ENCODE measurements at regions not wholly inside any gene's neighbourhood (a gene's known extent, or its start where the extent isn't known, plus 50 kb on each side); places are given as distances from the start of the nearest gene placed in this dataset.

DNA sequence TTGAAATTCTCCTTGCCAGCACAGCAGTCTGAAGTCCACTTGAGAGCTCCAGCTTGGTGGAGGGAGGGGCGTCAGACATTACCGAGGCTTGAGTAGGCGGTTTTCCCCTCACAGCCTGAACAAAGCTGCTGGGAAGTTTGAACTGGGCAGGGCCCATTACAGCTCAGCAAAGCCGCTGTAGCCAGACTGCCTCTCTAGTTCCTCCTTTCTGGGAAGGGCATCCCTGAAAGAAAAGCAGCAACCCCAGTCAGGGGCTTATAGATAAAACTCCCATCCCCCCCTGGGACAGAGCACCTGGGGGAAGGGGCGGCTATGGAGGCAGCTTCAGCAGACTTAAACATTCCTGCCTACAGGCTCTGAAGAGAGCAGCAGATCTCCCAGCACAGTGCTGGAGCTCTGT, 325.3 kb downstream of the GJA1 start:
- TF ChIP-seq, protein P1, sequence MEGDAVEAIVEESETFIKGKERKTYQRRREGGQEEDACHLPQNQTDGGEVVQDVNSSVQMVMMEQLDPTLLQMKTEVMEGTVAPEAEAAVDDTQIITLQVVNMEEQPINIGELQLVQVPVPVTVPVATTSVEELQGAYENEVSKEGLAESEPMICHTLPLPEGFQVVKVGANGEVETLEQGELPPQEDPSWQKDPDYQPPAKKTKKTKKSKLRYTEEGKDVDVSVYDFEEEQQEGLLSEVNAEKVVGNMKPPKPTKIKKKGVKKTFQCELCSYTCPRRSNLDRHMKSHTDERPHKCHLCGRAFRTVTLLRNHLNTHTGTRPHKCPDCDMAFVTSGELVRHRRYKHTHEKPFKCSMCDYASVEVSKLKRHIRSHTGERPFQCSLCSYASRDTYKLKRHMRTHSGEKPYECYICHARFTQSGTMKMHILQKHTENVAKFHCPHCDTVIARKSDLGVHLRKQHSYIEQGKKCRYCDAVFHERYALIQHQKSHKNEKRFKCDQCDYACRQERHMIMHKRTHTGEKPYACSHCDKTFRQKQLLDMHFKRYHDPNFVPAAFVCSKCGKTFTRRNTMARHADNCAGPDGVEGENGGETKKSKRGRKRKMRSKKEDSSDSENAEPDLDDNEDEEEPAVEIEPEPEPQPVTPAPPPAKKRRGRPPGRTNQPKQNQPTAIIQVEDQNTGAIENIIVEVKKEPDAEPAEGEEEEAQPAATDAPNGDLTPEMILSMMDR (conservative IDR thresholded peaks at IDR 0.05; ENCODE audit: low read depth): no peak
- ChIA-PET CTCF (interaction anchor here (0.5 kb wide), 1 partner anchor 194 kb away, joined by 3 read pairs; no protein-coding TSS in a partner anchor), POLR2A (ENCODE audit: low non-redundant PET) (no interaction called here)
- no peak overlapping the region for H3K27ac ChIP-seq
- DNase-seq (ENCODE audit: low spot score): no peak

DNA sequence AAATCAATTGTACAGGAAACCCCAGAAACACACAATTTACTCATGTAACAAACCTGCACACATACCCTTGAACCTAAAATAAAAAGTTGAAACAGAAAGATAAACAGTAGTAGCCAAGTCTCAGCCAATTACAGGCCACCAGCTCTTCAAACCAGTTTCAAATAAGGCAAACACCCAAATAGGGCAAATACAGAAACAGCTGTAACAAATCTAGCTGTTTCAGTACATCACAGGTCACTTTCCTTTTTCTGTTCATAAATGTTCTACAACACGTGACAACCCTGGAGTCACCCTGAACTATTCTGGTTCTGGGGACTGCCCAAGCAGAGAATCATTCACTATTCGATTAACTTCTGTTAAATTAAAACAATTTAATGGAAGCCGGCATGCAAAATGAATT, 329.0 kb downstream of the GJA1 start:
- no peak for DNase-seq (ENCODE audit: low spot score)
- ChIA-PET POLR2A (ENCODE audit: low non-redundant PET) (no interaction called here), CTCF (no interaction called here)
- H3K27ac ChIP-seq: no peak overlapping the region
- TF ChIP-seq, protein P1 (conservative IDR thresholded peaks at IDR 0.05; ENCODE audit: low read depth): no peak

DNA sequence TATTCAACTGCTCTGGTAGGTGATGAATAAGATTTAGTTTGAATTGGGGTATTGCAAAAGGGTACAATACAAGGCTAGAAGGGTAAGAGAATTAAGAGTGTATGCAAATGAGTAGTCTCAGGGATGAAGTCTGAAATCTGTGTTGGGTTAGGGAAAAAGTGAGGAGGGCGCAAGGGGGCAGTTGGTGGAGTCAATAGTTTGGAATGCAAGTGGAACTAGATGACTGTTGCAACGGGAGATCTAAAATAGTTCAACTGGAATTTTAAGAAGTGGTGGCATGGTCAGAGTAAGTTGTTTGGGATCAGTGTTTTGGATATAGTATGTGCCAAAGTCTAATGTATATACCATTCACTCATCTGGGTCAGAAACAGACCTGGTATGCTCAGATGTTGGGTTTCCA, 329.6 kb downstream of the GJA1 start:
- no peak overlapping the region for H3K27ac ChIP-seq
- DNase-seq (ENCODE audit: low spot score): no peak
- TF ChIP-seq, protein P1 (conservative IDR thresholded peaks at IDR 0.05; ENCODE audit: low read depth): no peak
- CTCF ChIA-PET: no interaction called here
- POLR2A ChIA-PET (ENCODE audit: low non-redundant PET): no interaction called here

DNA sequence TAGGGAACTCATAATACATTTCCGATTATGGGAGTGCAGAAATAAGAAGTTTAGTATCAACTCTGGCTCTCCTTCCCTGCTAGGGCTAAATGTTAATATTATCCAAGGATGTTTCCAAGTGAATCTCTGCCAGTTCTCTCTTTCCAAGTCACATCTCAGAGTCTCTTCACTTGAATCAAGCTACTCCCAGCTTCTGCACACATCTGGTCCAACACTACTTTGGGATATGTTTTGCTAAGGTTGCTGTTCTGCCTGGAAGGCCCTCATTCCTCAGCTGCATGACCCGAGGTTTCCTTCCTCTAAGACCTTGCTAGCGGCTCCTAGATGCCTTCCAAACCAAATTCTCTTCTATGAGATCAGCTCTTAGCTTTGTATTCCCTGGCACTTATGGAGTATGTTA, 331.8 kb downstream of the GJA1 start:
- DNase-seq (ENCODE audit: low spot score): no peak
- TF ChIP-seq, protein P1 (conservative IDR thresholded peaks at IDR 0.05; ENCODE audit: low read depth): no peak
- no peak overlapping the region for H3K27ac ChIP-seq
- POLR2A ChIA-PET (ENCODE audit: low non-redundant PET): interaction anchor here (0.6 kb wide), 1 partner anchor 19 kb away, joined by 3 read pairs; no protein-coding TSS in a partner anchor
- CTCF ChIA-PET: interaction anchor here (0.7 kb wide), 1 partner anchor 52 kb away, joined by 3 read pairs; no protein-coding TSS in a partner anchor

DNA sequence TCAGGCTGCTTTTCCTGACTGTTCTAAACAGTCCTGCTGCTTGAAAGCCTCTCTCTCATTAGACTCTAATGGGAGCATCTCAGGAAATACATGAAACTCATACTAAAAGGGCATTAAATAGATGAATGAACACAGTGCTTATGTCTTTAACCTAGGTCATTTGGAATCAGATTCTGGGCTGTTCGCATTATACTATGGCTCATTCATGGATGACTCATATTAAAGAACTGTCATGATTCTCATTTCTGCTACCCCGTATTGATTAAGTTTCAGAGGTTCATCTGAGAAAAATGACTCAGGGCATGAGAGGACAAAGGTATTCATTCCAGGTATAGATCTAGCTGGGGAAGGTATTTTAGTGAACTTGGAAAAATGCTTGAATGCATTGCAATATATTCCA, 335.5 kb downstream of the GJA1 start:
- DNase-seq (ENCODE audit: low spot score): peak; percentile 38
- H3K27ac ChIP-seq: no peak overlapping the region
- TF ChIP-seq, protein P1 (conservative IDR thresholded peaks at IDR 0.05; ENCODE audit: low read depth): no peak
- POLR2A ChIA-PET (ENCODE audit: low non-redundant PET): no interaction called here
- CTCF ChIA-PET: interaction anchor here (0.6 kb wide), 1 partner anchor 178 kb away, joined by 5 read pairs; no protein-coding TSS in a partner anchor

DNA sequence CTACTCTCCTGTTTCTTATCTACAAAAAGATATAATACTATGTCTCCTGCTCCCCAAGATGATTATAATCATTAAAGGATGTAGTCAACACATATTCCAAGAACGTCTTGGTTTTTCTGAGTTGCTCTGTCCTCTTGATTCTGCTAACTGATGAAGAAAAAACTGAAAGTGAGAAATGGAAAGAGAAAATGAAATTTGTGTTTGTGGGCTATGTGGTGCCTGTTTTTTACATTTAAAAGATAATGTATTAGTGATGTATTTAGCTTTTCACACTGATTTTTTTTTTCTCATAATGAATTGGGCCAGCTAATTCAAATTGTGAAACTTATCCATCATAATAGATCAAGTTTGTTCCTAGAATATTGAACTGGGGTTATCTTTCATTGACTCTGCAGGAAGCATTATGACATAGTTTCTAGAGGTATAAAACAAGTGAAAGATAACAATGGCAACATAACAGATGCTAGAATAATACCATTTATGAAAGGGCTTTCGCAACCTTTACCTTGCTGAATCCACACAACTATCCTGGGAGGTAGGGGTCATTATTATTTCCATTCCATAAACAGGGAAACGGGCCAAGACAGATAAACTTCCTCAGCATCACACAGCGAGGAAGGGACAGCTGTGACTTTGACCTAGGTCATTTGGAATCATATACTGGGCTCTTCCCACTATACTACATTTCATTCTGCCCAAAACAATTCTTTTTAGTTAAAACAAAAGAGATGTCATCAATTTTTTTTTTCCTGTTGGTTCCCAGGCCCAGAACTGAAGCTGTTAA, 336.7 kb downstream of the GJA1 start:
- POLR2A ChIA-PET (ENCODE audit: low non-redundant PET): no interaction called here
- DNase-seq (ENCODE audit: low spot score): no peak
- TF ChIP-seq, protein P1 (conservative IDR thresholded peaks at IDR 0.05; ENCODE audit: low read depth): no peak
- no peak overlapping the region for H3K27ac ChIP-seq
- CTCF ChIA-PET: no interaction called here

All from RWPE1 (cell line).